Thyroid gland (tissue), 4 donors: ENCODE measurements at regions not wholly inside any gene's neighbourhood (a gene's known extent, or its start where the extent isn't known, plus 50 kb on each side); places are given as distances from the start of the nearest gene placed in this dataset.
"Not testable (repeated sequence)": the region's sequence is repeated elsewhere in the genome, so short reads cannot be mapped to it uniquely, and the experiment has no call there.

ENCODE experiments used
- DNase-seq, 2 donors: peaks; one replicate each; pipeline ENCODE4 v3.0.0-alpha.2; 2019
- H3K27ac ChIP-seq, 3 donors: fragments of 200-600 bp; sonication (generic); 1 replicate in 2 of 3; 2 replicates in 1 of 3; pipeline ENCODE4 v1.5.1; 2016 to 2019; ENCODE audit warnings: mild to moderate bottlenecking in 1 of 3, moderate library complexity in 1 of 3
- H3K27me3 ChIP-seq: fragments of 200-600 bp; sonication (generic); one replicate; pipeline ENCODE4 v1.5.1; 2019
- H3K36me3 ChIP-seq, 2 donors: fragments of 200-600 bp; sonication (generic); one replicate each; pipeline ENCODE4 v1.5.1; 2016 to 2019
- H3K4me1 ChIP-seq, 2 donors: fragments of 200-600 bp; sonication (generic); one replicate each; pipeline ENCODE4 v1.5.1; 2017 to 2019
- H3K4me3 ChIP-seq, 3 donors: fragments of 200-600 bp; sonication (generic); replicated peaks in 1 of 3; 1 replicate in 2 of 3; 2 replicates in 1 of 3; pipeline ENCODE4 v1.5.1; 2016; ENCODE audit warnings: mild to moderate bottlenecking in 1 of 3
- H3K9me3 ChIP-seq: fragments of 200-600 bp; sonication (generic); one replicate; pipeline ENCODE4 v1.5.1; 2017
- POLR2A ChIP-seq, 2 donors: fragments of 450-650 bp; IDR thresholded peaks; one replicate each; pipeline ENCODE4 v1.6.1; 2017; ENCODE audit warnings: antibody characterized with exemption in 2 of 2, mild to moderate bottlenecking in 2 of 2, moderate library complexity in 1 of 2
- WGBS, 2 donors: methylation state at CpG; one replicate each; pipeline ENCODE4 v1.1.5; 2017; 5-methylcytosine and 5-hydroxymethylcytosine counted together
- intact Hi-C: fragments of 100-400 bp; cut with DNase I; formaldehyde crosslinking; loops from one replicate; pipeline ENCODE4 v1.15.1; 2023
- TF ChIP-seq, protein P1 (sequence below), 6 experiments: fragments of 200-600 bp in 3 of 6; fragments of 450-650 bp in 3 of 6; sonication (generic) in 3 of 6; IDR thresholded peaks; one replicate each; pipeline ENCODE4 v1.5.1; 2016 to 2019; ENCODE audit warnings: antibody characterized with exemption in 6 of 6, mild to moderate bottlenecking in 2 of 6, inconsistent platforms in 1 of 6, moderate library complexity in 1 of 6

DNA sequence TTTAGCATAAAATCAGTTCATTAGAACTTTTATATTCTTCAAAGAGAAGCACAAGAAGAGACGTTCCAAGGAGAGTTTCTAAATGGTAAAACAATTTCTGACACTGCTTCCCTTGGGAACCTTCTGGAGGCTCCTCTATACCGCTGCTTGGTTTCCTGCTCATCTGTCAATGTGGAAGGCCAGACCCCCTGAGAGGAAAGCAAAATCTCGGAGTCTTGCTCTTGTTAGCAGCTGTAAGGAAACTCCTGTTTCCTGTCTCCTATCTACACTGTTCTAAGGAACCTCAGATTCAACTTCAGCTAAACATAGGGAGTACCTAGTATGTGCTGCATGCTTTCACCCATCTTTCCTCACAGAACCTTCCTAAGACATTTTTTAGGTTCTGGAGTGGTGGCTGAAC lies 322.2 kb downstream of the BMPER start:
- Histone ChIP-seq H3K27me3 (no peaks in the 10 kb centered on the region), H3K9me3 (no peaks in the 10 kb centered on the region), H3K4me3 (no peak overlapping the region), H3K36me3 (no peaks in the 10 kb centered on the region), H3K27ac (no peak overlapping the region), H3K4me1 (no peaks in the 10 kb centered on the region)
- 32 to 64% methylated on average over 3 of the region's 3 CpGs for WGBS, 2 donors
- TF ChIP-seq, protein P1, sequence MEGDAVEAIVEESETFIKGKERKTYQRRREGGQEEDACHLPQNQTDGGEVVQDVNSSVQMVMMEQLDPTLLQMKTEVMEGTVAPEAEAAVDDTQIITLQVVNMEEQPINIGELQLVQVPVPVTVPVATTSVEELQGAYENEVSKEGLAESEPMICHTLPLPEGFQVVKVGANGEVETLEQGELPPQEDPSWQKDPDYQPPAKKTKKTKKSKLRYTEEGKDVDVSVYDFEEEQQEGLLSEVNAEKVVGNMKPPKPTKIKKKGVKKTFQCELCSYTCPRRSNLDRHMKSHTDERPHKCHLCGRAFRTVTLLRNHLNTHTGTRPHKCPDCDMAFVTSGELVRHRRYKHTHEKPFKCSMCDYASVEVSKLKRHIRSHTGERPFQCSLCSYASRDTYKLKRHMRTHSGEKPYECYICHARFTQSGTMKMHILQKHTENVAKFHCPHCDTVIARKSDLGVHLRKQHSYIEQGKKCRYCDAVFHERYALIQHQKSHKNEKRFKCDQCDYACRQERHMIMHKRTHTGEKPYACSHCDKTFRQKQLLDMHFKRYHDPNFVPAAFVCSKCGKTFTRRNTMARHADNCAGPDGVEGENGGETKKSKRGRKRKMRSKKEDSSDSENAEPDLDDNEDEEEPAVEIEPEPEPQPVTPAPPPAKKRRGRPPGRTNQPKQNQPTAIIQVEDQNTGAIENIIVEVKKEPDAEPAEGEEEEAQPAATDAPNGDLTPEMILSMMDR (IDR thresholded peaks at IDR 0.05): no peak
- no peak for TF ChIP-seq POLR2A (IDR thresholded peaks at IDR 0.05)
- no peak for DNase-seq
- intact Hi-C loops: no loop called here

DNA sequence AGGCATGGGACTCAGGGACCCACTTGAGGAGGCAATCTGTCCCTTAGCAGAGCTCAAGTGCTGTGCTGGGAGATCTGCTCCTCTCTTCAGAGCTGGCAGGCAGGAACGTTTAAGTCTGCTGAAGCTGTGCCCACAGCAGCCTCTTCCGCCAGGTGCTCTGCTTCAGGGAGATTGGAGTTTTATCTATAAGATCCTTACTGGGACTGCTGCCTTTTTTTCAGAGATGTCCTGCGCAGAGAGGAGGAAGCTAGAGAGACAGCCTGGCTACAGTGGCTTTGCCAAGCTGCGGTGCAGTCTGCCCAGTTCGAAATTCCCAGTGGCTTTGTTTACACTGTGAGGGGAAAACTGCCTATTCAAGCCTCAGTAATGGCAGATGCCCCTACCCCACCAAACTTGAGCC lies 329.8 kb downstream of the BMPER start:
- intact Hi-C loops, H3K36me3 ChIP-seq, DNase-seq, H3K4me1 ChIP-seq, H3K4me3 ChIP-seq, H3K27ac ChIP-seq, H3K9me3 ChIP-seq, H3K27me3 ChIP-seq: not testable (repeated sequence)
- 72 to 86% methylated on average over 4 to 5 of the region's 5 CpGs for WGBS, 2 donors

DNA sequence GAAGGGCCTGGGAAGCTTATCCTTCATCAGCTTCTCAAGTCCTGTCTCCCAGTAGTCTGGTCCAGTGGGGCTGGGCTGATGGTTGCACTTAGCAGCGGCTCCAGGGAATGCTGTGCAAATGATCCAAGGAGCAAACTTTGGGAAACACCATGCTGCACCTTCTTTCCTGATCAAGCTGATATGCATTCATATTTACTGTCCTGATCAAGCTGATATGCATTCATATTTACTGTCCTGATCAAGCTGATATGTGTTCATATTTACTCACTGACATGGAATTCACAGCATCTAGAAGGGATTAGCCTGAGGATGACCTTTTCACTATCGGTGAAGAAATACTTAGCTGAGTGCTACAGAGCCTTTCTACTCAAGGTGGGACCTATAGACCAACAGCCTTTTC lies 330.7 kb downstream of the BMPER start:
- intact Hi-C loops: no loop called here
- Histone ChIP-seq H3K27me3 (no peaks in the 10 kb centered on the region), H3K27ac (no peak overlapping the region), H3K36me3 (no peaks in the 10 kb centered on the region), H3K4me3 (no peak overlapping the region), H3K9me3 (no peaks in the 10 kb centered on the region), H3K4me1 (no peaks in the 10 kb centered on the region)
- TF ChIP-seq, protein P1 (IDR thresholded peaks at IDR 0.05): no peak
- TF ChIP-seq POLR2A (IDR thresholded peaks at IDR 0.05): no peak
- WGBS, 2 donors: 86 to 88% methylated on average over 2 of the region's 2 CpGs
- no peak for DNase-seq

DNA sequence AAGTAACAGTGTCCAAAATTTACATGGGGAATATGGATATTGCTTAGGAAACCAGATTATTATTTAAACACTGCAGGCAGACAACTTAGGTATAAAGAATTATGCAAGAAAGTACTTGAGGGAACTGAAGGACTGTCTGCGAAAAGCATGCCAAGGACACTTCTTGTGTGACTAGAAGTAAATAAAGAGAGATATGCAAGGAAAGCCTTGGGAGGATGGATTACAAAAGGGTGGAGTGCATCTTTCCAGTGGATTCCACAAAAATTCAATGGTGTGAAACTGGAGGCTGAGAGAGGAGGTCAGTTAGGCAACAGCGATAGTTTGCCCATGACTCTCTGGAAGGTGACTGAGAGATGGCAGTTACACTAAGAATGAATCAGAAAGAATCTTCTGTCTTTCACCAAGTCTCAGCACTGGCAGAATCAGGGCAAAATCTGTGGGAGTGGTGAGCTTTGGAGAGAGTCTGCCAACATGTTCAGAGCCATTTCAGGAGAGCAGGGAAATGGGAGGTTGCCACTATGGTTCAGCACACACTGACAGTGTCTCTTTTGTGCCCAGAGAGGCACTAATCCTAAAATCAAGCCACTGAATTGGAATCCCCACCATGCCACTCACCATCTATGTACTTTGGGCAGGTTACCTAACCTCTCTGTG lies 331.6 kb downstream of the BMPER start:
- Histone ChIP-seq H3K4me1 (no peaks in the 10 kb centered on the region), H3K27ac (no peak overlapping the region), H3K4me3 (no peak overlapping the region), H3K9me3 (no peaks in the 10 kb centered on the region), H3K36me3 (no peaks in the 10 kb centered on the region), H3K27me3 (no peaks in the 10 kb centered on the region)
- no peak for DNase-seq
- TF ChIP-seq, protein P1 (IDR thresholded peaks at IDR 0.05): no peak
- TF ChIP-seq POLR2A (IDR thresholded peaks at IDR 0.05): no peak
- intact Hi-C loops: no loop called here
- WGBS, 2 donors: 34 to 76% methylated on average over 2 of the region's 2 CpGs

DNA sequence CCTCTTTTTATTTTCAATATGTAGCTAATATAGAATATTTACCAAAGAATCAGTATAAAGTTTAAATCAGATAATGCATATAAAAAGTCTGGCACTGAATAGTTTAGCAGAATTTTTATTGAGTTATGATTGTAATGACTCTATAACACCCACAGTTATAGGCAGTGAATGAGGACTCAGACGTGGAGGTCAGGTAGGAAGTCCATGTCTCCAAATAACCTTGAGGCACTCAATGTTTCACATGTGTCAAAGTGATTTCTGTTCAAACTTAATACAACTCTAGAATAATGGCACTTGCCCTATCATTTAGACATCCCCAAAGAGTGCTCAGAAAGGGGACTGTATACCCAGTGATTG lies 332.1 kb downstream of the BMPER start:
- no peaks in the 10 kb centered on the region for H3K9me3 ChIP-seq
- no peak for TF ChIP-seq POLR2A (IDR thresholded peaks at IDR 0.05)
- TF ChIP-seq, protein P1 (IDR thresholded peaks at IDR 0.05): no peak
- no peaks in the 10 kb centered on the region for H3K4me1 ChIP-seq
- no peaks in the 10 kb centered on the region for H3K27me3 ChIP-seq
- WGBS, 2 donors: 78 to 79% methylated on average over 1 of the region's 1 CpG
- H3K4me3 ChIP-seq: no peak overlapping the region
- H3K27ac ChIP-seq: no peak overlapping the region
- intact Hi-C loops: no loop called here
- no peak for DNase-seq
- no peaks in the 10 kb centered on the region for H3K36me3 ChIP-seq

DNA sequence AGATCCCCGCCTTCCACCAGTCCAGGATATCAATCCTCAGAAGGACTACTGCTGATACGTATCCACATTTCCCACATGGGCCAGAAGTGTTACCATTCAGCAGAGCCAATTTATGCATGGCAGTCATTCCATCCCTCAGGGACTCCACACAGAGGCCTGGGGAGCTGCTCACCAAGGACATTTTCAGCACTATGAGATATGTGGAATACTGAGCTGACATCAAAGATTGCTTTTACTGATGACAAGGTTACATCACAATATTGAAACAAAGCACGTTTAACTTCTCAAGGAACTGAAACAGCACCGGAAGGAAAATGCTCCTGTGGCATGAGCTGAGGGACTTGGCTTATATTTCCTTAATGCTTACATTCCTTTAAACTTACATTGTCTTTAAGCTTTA lies 335.1 kb downstream of the BMPER start:
- Histone ChIP-seq H3K4me1 (no peaks in the 10 kb centered on the region), H3K27me3 (no peaks in the 10 kb centered on the region), H3K27ac (no peak overlapping the region), H3K36me3 (no peaks in the 10 kb centered on the region), H3K9me3 (no peaks in the 10 kb centered on the region), H3K4me3 (no peak overlapping the region)
- no peak for DNase-seq
- 75 to 87% methylated on average over 4 of the region's 4 CpGs for WGBS, 2 donors
- intact Hi-C loops: no loop called here
- no peak for TF ChIP-seq POLR2A (IDR thresholded peaks at IDR 0.05)
- TF ChIP-seq, protein P1 (IDR thresholded peaks at IDR 0.05): no peak
